Fibroblast of lung (primary cell): ENCODE measurements at regions not wholly inside any gene's neighbourhood (a gene's known extent, or its start where the extent isn't known, plus 50 kb on each side); places are given as distances from the start of the nearest gene placed in this dataset.

Experiments
- CTCF ChIP-seq, 2 donors: IDR thresholded peaks in 1 of 2; conservative IDR thresholded peaks in 1 of 2; 1 replicate in 1 of 2; 2 replicates in 1 of 2; pipeline ENCODE4 v1.5.1; 2011 to 2012; ENCODE audit warnings: low read length in 2 of 2, control low read depth in 1 of 2, inconsistent platforms in 1 of 2, low read depth in 1 of 2, mild to moderate bottlenecking in 1 of 2
- EZH2 ChIP-seq: IDR thresholded peaks from 2 replicates; pipeline ENCODE4 v1.5.1; 2012; ENCODE audit warnings: low read length, control low read depth, mild to moderate bottlenecking; ENCODE audit errors: missing control alignments

GRCh38 chr16:61564716-61565115, 471.5 kb downstream of the CDH8 start:
- TF ChIP-seq CTCF (conservative IDR thresholded peaks at IDR 0.05 in 1 of 2, IDR thresholded peaks at IDR 0.05 in 1 of 2; ENCODE audit: low read depth in 1 of 2, low read length in 2 of 2) (no peak), EZH2 (no peak)
